ENCODE measurements at regions not wholly inside any gene's neighbourhood (a gene's known extent, or its start where the extent isn't known, plus 50 kb on each side); places are given as distances from the start of the nearest gene placed in this dataset.

- H3K79me2 ChIP-seq (ENCODE audit: insufficient read depth, low read length), result no peaks in the 10 kb centered on the region
Observed at GRCh38 chr14:21882226-21882625, 208.6 kb upstream of the OR4E1 start.

DNA sequence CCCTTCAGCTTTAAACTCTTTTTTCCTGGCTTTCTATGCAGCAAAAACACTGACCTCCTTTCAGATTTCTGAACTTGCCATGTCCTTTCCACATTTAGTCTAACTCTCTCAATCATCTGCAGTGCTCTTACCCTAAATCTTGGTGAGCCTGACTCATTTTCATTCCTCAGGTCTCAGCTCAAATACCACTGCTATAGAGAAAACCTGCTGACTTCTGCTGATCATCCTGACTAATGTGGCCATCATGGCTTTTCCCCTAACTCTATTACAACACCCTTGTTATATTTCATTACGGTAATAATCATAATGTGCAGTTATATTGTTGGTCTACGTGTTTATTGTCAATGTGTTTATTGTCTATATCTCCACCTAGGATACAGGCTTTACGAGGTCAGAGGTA, 207.3 kb upstream of the OR4E1 start:
- peak overlapping the region; percentile 14; the same call in 1 of the 2 replicates for H2AFZ ChIP-seq (ENCODE audit: low read length)
- H3F3A ChIP-seq (ENCODE audit: low read depth), result no peaks in the 10 kb centered on the region
- no peak overlapping the region for H3K4me2 ChIP-seq (ENCODE audit: low read depth, low read length, poor library complexity, severe bottlenecking)
- H3K9me3 ChIP-seq (ENCODE audit: insufficient read depth, low read depth, low read length), result no peaks in the 10 kb centered on the region
- H3K36me3 ChIP-seq (ENCODE audit: insufficient read depth, low read length), result no peaks in the 10 kb centered on the region
- peaks cover 22% of the 10 kb centered on the region for H3K4me1 ChIP-seq (ENCODE audit: insufficient read depth, low read length, poor library complexity, severe bottlenecking)
- no peaks in the 10 kb centered on the region for H3K79me2 ChIP-seq (ENCODE audit: insufficient read depth, low read length)
- H3K9me2 ChIP-seq (replicated peaks; ENCODE audit: low read depth, low read length), result no peaks in the 10 kb centered on the region
- H3K9ac ChIP-seq (ENCODE audit: low read depth, low read length, poor library complexity, severe bottlenecking), result no peak overlapping the region
- no peak for TF ChIP-seq EZH2phosphoT487 (IDR thresholded peaks at IDR 0.05; ENCODE audit: borderline replicate concordance)
- no peak for TF ChIP-seq CTCF (conservative IDR thresholded peaks at IDR 0.05; ENCODE audit: low read length)
- H4K20me1 ChIP-seq (ENCODE audit: insufficient read depth, low read length, poor library complexity, severe bottlenecking), result no peaks in the 10 kb centered on the region
- no peaks in the 10 kb centered on the region for H3K27me3 ChIP-seq (ENCODE audit: insufficient read depth, low read length, poor library complexity, severe bottlenecking)
- no peak overlapping the region for H3K4me3 ChIP-seq (ENCODE audit: low read length, poor library complexity, severe bottlenecking)

More at GRCh38 chr14:21882226-21882625, 208.6 kb upstream of the OR4E1 start:
- TF ChIP-seq EZH2phosphoT487 (IDR thresholded peaks at IDR 0.05; ENCODE audit: borderline replicate concordance), result no peak
- TF ChIP-seq CTCF (conservative IDR thresholded peaks at IDR 0.05; ENCODE audit: low read length), result no peak
- Histone ChIP-seq H3K9me3 (ENCODE audit: insufficient read depth, low read depth, low read length) (no peaks in the 10 kb centered on the region), H3K36me3 (ENCODE audit: insufficient read depth, low read length) (no peaks in the 10 kb centered on the region), H3K27me3 (ENCODE audit: insufficient read depth, low read length, poor library complexity, severe bottlenecking) (no peaks in the 10 kb centered on the region), H2AFZ (ENCODE audit: low read length) (0 out of 2 replicates have a peak overlapping the region, but pooled peaks have one; percentile 14), H4K20me1 (ENCODE audit: insufficient read depth, low read length, poor library complexity, severe bottlenecking) (no peaks in the 10 kb centered on the region), H3K4me2 (ENCODE audit: low read depth, low read length, poor library complexity, severe bottlenecking) (no peak overlapping the region), H3K4me1 (ENCODE audit: insufficient read depth, low read length, poor library complexity, severe bottlenecking) (peaks cover 17% of the 10 kb centered on the region), H3K9ac (ENCODE audit: low read depth, low read length, poor library complexity, severe bottlenecking) (no peak overlapping the region), H3K4me3 (ENCODE audit: low read length, poor library complexity, severe bottlenecking) (no peak overlapping the region), H3K9me2 (replicated peaks; ENCODE audit: low read depth, low read length) (no peaks in the 10 kb centered on the region), H3F3A (ENCODE audit: low read depth) (no peaks in the 10 kb centered on the region)

- H3F3A ChIP-seq (ENCODE audit: low read depth), result peaks cover 6% of the 10 kb centered on the region
- no peaks in the 10 kb centered on the region for H3K9me3 ChIP-seq (ENCODE audit: insufficient read depth, low read depth, low read length)
- TF ChIP-seq EZH2phosphoT487 (IDR thresholded peaks at IDR 0.05; ENCODE audit: borderline replicate concordance) (no peak), CTCF (conservative IDR thresholded peaks at IDR 0.05; ENCODE audit: low read length) (no peak)
- H3K9ac ChIP-seq (ENCODE audit: low read depth, low read length, poor library complexity, severe bottlenecking), result no peak overlapping the region
- no peaks in the 10 kb centered on the region for H3K36me3 ChIP-seq (ENCODE audit: insufficient read depth, low read length)
- peaks cover 46% of the 10 kb centered on the region for H3K4me1 ChIP-seq (ENCODE audit: insufficient read depth, low read length, poor library complexity, severe bottlenecking)
- no peaks in the 10 kb centered on the region for H3K9me2 ChIP-seq (replicated peaks; ENCODE audit: low read depth, low read length)
- H3K4me3 ChIP-seq (ENCODE audit: low read length, poor library complexity, severe bottlenecking), result no peak overlapping the region
- peak overlapping the region; percentile 86 for H3K4me2 ChIP-seq (ENCODE audit: low read depth, low read length, poor library complexity, severe bottlenecking)
- H3K79me2 ChIP-seq (ENCODE audit: insufficient read depth, low read length), result no peaks in the 10 kb centered on the region
- H3K27me3 ChIP-seq (ENCODE audit: insufficient read depth, low read length, poor library complexity, severe bottlenecking), result no peaks in the 10 kb centered on the region
- no peak overlapping the region for H2AFZ ChIP-seq (ENCODE audit: low read length)
- H4K20me1 ChIP-seq (ENCODE audit: insufficient read depth, low read length, poor library complexity, severe bottlenecking), result no peaks in the 10 kb centered on the region
Observed at GRCh38 chr14:21875791-21876190, 202.2 kb upstream of the OR4E1 start.

Measured in Loucy (cell line).